ENCODE measurements at regions not wholly inside any gene's neighbourhood (a gene's known extent, or its start where the extent isn't known, plus 50 kb on each side); places are given as distances from the start of the nearest gene placed in this dataset.
"Not testable (repeated sequence)": the region's sequence is repeated elsewhere in the genome, so short reads cannot be mapped to it uniquely, and the experiment has no call there.

- DNase-seq (ENCODE audit: low spot score); H3K4me3 Mint-ChIP-seq; H3K27ac Mint-ChIP-seq; H3F3A ChIP-seq (replicated peaks; ENCODE audit: low read depth); H3K4me3 ChIP-seq; H3K9me2 ChIP-seq (ENCODE audit: insufficient read depth); H3K4me1 ChIP-seq (ENCODE audit: insufficient read depth); H3K27ac ChIP-seq (ENCODE audit: low read depth); ATAC-seq; H3K36me3 ChIP-seq (ENCODE audit: insufficient read depth); H2AFZ ChIP-seq; H4K20me1 ChIP-seq (replicated peaks; ENCODE audit: insufficient read depth); H3K27me3 ChIP-seq (ENCODE audit: insufficient read depth); H3K4me2 ChIP-seq; H3K79me2 ChIP-seq (replicated peaks; ENCODE audit: insufficient read depth); H3K4me1 Mint-ChIP-seq; H3K36me3 Mint-ChIP-seq (ENCODE audit: low read depth); H3K27me3 Mint-ChIP-seq (ENCODE audit: insufficient read depth, low read depth, poor library complexity): not testable (repeated sequence)
- peaks cover 43% of the 10 kb centered on the region for H3K9me3 Mint-ChIP-seq
These were observed 53.5 kb upstream of the FAR1 start for GRCh38 chr11:13614918-13615317.

DNA sequence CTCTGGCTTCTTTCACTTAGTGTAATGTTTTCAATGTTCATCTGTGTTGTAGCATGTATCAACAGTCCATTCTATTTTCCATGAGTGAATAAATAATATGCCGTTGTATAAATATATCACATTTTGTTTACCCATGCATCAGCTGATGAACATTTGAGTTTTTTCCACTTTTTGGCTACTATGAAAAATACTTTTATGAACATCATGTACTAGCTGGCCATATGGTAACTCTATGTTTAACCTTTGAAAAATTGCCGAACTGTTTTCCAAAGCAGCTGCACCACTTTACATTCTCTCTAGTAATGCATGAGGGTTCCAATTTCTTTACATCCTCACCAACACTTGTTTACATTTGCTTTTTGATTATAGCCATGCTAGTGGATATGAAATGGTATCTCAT, 59.8 kb upstream of the FAR1 start:
- Histone ChIP-seq H3K79me2 (replicated peaks; ENCODE audit: insufficient read depth) (no peaks in the 10 kb centered on the region), H3F3A (replicated peaks; ENCODE audit: low read depth) (no peaks in the 10 kb centered on the region), H2AFZ (no peak overlapping the region), H3K4me3 (no peak overlapping the region), H3K4me1 (ENCODE audit: insufficient read depth) (no peaks in the 10 kb centered on the region), H4K20me1 (replicated peaks; ENCODE audit: insufficient read depth) (no peaks in the 10 kb centered on the region), H3K27ac (ENCODE audit: low read depth) (no peak overlapping the region), H3K27me3 (ENCODE audit: insufficient read depth) (no peaks in the 10 kb centered on the region), H3K4me2 (no peak overlapping the region), H3K36me3 (ENCODE audit: insufficient read depth) (no peaks in the 10 kb centered on the region), H3K9me2 (ENCODE audit: insufficient read depth) (no peaks in the 10 kb centered on the region)
- Mint-ChIP-seq H3K27me3 (ENCODE audit: insufficient read depth, low read depth, poor library complexity) (no peaks in the 10 kb centered on the region), H3K4me1 (no peaks in the 10 kb centered on the region), H3K27ac (no peak overlapping the region), H3K4me3 (no peak overlapping the region), H3K9me3 (peaks cover 6% of the 10 kb centered on the region; the same call in 1 of the 3 replicates), H3K36me3 (ENCODE audit: low read depth) (no peaks in the 10 kb centered on the region)
- ATAC-seq (no peak), DNase-seq (ENCODE audit: low spot score) (no peak)
- TF ChIP-seq ZNF114 (CRISPR knock-in tag; IDR thresholded peaks at IDR 0.05) (no peak), JUNB (IDR thresholded peaks at IDR 0.05; ENCODE audit: unreplicated experiment) (no peak), EZH2phosphoT487 (IDR thresholded peaks at IDR 0.05; ENCODE audit: unreplicated experiment) (no peak), CREB1 (CRISPR knock-in tag; IDR thresholded peaks at IDR 0.05; ENCODE audit: low read depth) (no peak), NANOG (IDR thresholded peaks at IDR 0.05; ENCODE audit: borderline replicate concordance) (no peak), ETS1 (IDR thresholded peaks at IDR 0.05) (no peak), STAT1 (IDR thresholded peaks at IDR 0.05; ENCODE audit: unreplicated experiment) (no peak), EZH2 (IDR thresholded peaks at IDR 0.05; ENCODE audit: low read depth, unreplicated experiment) (no peak), ZNF462 (CRISPR knock-in tag; IDR thresholded peaks at IDR 0.05) (no peak), ZNF331 (CRISPR knock-in tag; IDR thresholded peaks at IDR 0.05; ENCODE audit: low read depth) (no peak)
- TF ChIP-seq, protein P1, sequence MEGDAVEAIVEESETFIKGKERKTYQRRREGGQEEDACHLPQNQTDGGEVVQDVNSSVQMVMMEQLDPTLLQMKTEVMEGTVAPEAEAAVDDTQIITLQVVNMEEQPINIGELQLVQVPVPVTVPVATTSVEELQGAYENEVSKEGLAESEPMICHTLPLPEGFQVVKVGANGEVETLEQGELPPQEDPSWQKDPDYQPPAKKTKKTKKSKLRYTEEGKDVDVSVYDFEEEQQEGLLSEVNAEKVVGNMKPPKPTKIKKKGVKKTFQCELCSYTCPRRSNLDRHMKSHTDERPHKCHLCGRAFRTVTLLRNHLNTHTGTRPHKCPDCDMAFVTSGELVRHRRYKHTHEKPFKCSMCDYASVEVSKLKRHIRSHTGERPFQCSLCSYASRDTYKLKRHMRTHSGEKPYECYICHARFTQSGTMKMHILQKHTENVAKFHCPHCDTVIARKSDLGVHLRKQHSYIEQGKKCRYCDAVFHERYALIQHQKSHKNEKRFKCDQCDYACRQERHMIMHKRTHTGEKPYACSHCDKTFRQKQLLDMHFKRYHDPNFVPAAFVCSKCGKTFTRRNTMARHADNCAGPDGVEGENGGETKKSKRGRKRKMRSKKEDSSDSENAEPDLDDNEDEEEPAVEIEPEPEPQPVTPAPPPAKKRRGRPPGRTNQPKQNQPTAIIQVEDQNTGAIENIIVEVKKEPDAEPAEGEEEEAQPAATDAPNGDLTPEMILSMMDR (conservative IDR thresholded peaks at IDR 0.05; ENCODE audit: low read depth in 2 of 2): no peak
